Lower lobe of right lung (tissue), 2 donors: ENCODE measurements at regions not wholly inside any gene's neighbourhood (a gene's known extent, or its start where the extent isn't known, plus 50 kb on each side); places are given as distances from the start of the nearest gene placed in this dataset.

Source experiments
- ATAC-seq, 2 donors: fragments of 200-7000 bp; cut with Tn5 transposase; one replicate each; pipeline ENCODE4 v1.9.1; 2020 to 2022; ENCODE audit warnings: mild to moderate bottlenecking in 2 of 2, moderate library complexity in 2 of 2
- DNase-seq: peaks from one replicate; pipeline ENCODE4 v3.0.0-alpha.2; 2020
- H3K27ac ChIP-seq: fragments of 200-600 bp; one replicate; pipeline ENCODE4 v1.8.0; 2022
- H3K27me3 ChIP-seq: fragments of 200-600 bp; one replicate; pipeline ENCODE4 v1.8.0; 2022; ENCODE audit warnings: low read depth
- H3K36me3 ChIP-seq: fragments of 200-600 bp; one replicate; pipeline ENCODE4 v1.8.0; 2022; ENCODE audit warnings: mild to moderate bottlenecking
- H3K4me1 ChIP-seq: fragments of 200-600 bp; one replicate; pipeline ENCODE4 v1.8.0; 2022
- H3K4me3 ChIP-seq: fragments of 200-600 bp; one replicate; pipeline ENCODE4 v1.8.0; 2022; ENCODE audit warnings: mild to moderate bottlenecking
- H3K9me3 ChIP-seq: fragments of 200-600 bp; one replicate; pipeline ENCODE4 v1.8.0; 2022
- CTCF ChIP-seq: fragments of 200-600 bp; IDR thresholded peaks from one replicate; pipeline ENCODE4 v1.8.0; 2022; ENCODE audit warnings: antibody characterized with exemption, mild to moderate bottlenecking
- intact Hi-C: fragments of 100-400 bp; cut with DNase I; formaldehyde crosslinking; loops from one replicate; pipeline ENCODE4 v1.11.0; 2022
- donor health status: DM: no; HTN: yes; CAD: no; lungs with severe emphysema.

- no peaks in the 10 kb centered on the region for H3K27me3 ChIP-seq
- no peak overlapping the region for H3K4me3 ChIP-seq
- H3K4me1 ChIP-seq, result no peaks in the 10 kb centered on the region
- no peak for DNase-seq
- intact Hi-C loops, result no loop called here
- no peak for ATAC-seq
- no peak for TF ChIP-seq CTCF
- no peak overlapping the region for H3K27ac ChIP-seq
- H3K36me3 ChIP-seq, result no peaks in the 10 kb centered on the region
- H3K9me3 ChIP-seq, result no peaks in the 10 kb centered on the region
These were observed 132.6 kb downstream of the NSG2 start for GRCh38 chr5:174177976-174178605.

- DNase-seq (no peak), ATAC-seq (no peak)
- H3K4me3 ChIP-seq, result no peak overlapping the region
- H3K4me1 ChIP-seq, result no peaks in the 10 kb centered on the region
- no peaks in the 10 kb centered on the region for H3K36me3 ChIP-seq
- no peak for TF ChIP-seq CTCF
- no peaks in the 10 kb centered on the region for H3K27me3 ChIP-seq
- no peak overlapping the region for H3K27ac ChIP-seq
- intact Hi-C loops, result no loop called here
- H3K9me3 ChIP-seq, result no peaks in the 10 kb centered on the region
These were observed 135.1 kb downstream of the NSG2 start for GRCh38 chr5:174180639-174181038.

- no peaks in the 10 kb centered on the region for H3K4me1 ChIP-seq
- intact Hi-C loops, result no loop called here
- H3K27me3 ChIP-seq, result no peaks in the 10 kb centered on the region
- ATAC-seq, result no peak
- no peak overlapping the region for H3K4me3 ChIP-seq
- no peak for DNase-seq
- no peaks in the 10 kb centered on the region for H3K36me3 ChIP-seq
- no peak for TF ChIP-seq CTCF
- no peak overlapping the region for H3K27ac ChIP-seq
- H3K9me3 ChIP-seq, result no peaks in the 10 kb centered on the region
These were observed 136.6 kb downstream of the NSG2 start for GRCh38 chr5:174182111-174182510.

- H3K36me3 ChIP-seq, result no peaks in the 10 kb centered on the region
- intact Hi-C loops, result no loop called here
- no peaks in the 10 kb centered on the region for H3K27me3 ChIP-seq
- ATAC-seq (no peak), DNase-seq (no peak)
- H3K4me3 ChIP-seq, result no peak overlapping the region
- H3K27ac ChIP-seq, result no peak overlapping the region
- H3K9me3 ChIP-seq, result no peaks in the 10 kb centered on the region
- H3K4me1 ChIP-seq, result no peaks in the 10 kb centered on the region
- no peak for TF ChIP-seq CTCF
These were observed 138.2 kb downstream of the NSG2 start for GRCh38 chr5:174183701-174184100.

- intact Hi-C loops, result no loop called here
- H3K4me1 ChIP-seq, result no peaks in the 10 kb centered on the region
- H3K27ac ChIP-seq, result no peak overlapping the region
- H3K36me3 ChIP-seq, result no peaks in the 10 kb centered on the region
- no peaks in the 10 kb centered on the region for H3K9me3 ChIP-seq
- no peak for TF ChIP-seq CTCF
- H3K27me3 ChIP-seq, result no peaks in the 10 kb centered on the region
- no peak for ATAC-seq
- DNase-seq, result no peak
- no peak overlapping the region for H3K4me3 ChIP-seq
These were observed 140.0 kb downstream of the NSG2 start for GRCh38 chr5:174185506-174185905.
